WTC11 (cell line): ENCODE measurements at regions not wholly inside any gene's neighbourhood (a gene's known extent, or its start where the extent isn't known, plus 50 kb on each side); places are given as distances from the start of the nearest gene placed in this dataset.

Experiments
- CBFB ChIP-seq: sonication (generic); formaldehyde crosslinking; IDR thresholded peaks from 2 replicates; pipeline ENCODE4 v1.8.1; 2022; ENCODE audit warnings: mild to moderate bottlenecking, low read depth, missing genetic modification reagents
- CREM ChIP-seq: sonication (generic); formaldehyde crosslinking; IDR thresholded peaks from 2 replicates; pipeline ENCODE4 v1.8.1; 2022; ENCODE audit warnings: mild to moderate bottlenecking, missing genetic modification reagents, moderate library complexity
- ETV6 ChIP-seq: sonication (generic); formaldehyde crosslinking; IDR thresholded peaks from 2 replicates; pipeline ENCODE4 v1.8.1; 2022; ENCODE audit warnings: mild to moderate bottlenecking, missing genetic modification reagents
- FOXJ3 ChIP-seq: sonication (generic); formaldehyde crosslinking; IDR thresholded peaks from 2 replicates; pipeline ENCODE4 v1.9.0; 2021; ENCODE audit warnings: missing genetic modification reagents, mild to moderate bottlenecking, borderline replicate concordance
- JUN ChIP-seq: sonication (generic); formaldehyde crosslinking; IDR thresholded peaks from 2 replicates; pipeline ENCODE4 v1.8.0; 2023; ENCODE audit warnings: mild to moderate bottlenecking, missing genetic modification reagents
- NR3C1 ChIP-seq: sonication (generic); formaldehyde crosslinking; conservative IDR thresholded peaks from 2 replicates; pipeline ENCODE4 v1.8.1; 2023; ENCODE audit warnings: low read depth, mild to moderate bottlenecking, missing genetic modification reagents
- TF ChIP-seq, protein P1 (sequence below): sonication (generic); formaldehyde crosslinking; IDR thresholded peaks from 2 replicates; pipeline ENCODE4 v1.8.1; 2023; ENCODE audit warnings: mild to moderate bottlenecking, moderate library complexity, missing genetic modification reagents
- TF ChIP-seq, protein P2 (sequence below): sonication (generic); formaldehyde crosslinking; IDR thresholded peaks from 2 replicates; pipeline ENCODE4 v1.8.0; 2023; ENCODE audit warnings: mild to moderate bottlenecking, missing genetic modification reagents
- TF ChIP-seq, protein P3 (sequence below): fragments of 200-600 bp; IDR thresholded peaks from 2 replicates; pipeline ENCODE4 v1.8.0; 2022; ENCODE audit warnings: antibody characterized with exemption

DNA sequence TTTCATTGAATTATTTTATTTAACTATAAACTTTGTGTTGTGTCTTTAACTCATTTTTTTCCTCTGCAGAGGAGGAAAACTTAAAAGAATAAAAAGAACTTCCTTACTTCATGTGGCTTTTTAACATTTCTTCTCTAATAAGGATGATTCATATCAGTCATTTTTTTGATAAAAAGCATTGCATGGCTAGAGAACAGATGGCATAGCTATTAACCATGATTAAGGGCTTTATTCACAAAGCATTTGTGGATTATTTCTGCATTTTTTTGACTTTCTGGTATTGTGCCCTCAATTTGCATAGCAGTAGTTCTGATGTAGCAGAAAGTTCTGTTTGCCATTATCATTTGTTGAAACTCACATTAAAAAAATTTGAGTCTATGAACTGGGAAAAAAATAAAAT is 540.8 kb downstream of the SI start:
- TF ChIP-seq, protein P1, sequence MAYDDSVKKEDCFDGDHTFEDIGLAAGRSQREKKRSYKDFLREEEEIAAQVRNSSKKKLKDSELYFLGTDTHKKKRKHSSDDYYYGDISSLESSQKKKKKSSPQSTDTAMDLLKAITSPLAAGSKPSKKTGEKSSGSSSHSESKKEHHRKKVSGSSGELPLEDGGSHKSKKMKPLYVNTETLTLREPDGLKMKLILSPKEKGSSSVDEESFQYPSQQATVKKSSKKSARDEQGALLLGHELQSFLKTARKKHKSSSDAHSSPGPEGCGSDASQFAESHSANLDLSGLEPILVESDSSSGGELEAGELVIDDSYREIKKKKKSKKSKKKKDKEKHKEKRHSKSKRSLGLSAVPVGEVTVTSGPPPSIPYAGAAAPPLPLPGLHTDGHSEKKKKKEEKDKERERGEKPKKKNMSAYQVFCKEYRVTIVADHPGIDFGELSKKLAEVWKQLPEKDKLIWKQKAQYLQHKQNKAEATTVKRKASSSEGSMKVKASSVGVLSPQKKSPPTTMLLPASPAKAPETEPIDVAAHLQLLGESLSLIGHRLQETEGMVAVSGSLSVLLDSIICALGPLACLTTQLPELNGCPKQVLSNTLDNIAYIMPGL = no peak
- TF ChIP-seq JUN (no peak), NR3C1 (CRISPR knock-in tag) (no peak), CREM (CRISPR knock-in tag) (no peak), FOXJ3 (CRISPR knock-in tag) (no peak), ETV6 (CRISPR knock-in tag) (no peak), CBFB (CRISPR knock-in tag) (no peak)
- TF ChIP-seq, protein P2, sequence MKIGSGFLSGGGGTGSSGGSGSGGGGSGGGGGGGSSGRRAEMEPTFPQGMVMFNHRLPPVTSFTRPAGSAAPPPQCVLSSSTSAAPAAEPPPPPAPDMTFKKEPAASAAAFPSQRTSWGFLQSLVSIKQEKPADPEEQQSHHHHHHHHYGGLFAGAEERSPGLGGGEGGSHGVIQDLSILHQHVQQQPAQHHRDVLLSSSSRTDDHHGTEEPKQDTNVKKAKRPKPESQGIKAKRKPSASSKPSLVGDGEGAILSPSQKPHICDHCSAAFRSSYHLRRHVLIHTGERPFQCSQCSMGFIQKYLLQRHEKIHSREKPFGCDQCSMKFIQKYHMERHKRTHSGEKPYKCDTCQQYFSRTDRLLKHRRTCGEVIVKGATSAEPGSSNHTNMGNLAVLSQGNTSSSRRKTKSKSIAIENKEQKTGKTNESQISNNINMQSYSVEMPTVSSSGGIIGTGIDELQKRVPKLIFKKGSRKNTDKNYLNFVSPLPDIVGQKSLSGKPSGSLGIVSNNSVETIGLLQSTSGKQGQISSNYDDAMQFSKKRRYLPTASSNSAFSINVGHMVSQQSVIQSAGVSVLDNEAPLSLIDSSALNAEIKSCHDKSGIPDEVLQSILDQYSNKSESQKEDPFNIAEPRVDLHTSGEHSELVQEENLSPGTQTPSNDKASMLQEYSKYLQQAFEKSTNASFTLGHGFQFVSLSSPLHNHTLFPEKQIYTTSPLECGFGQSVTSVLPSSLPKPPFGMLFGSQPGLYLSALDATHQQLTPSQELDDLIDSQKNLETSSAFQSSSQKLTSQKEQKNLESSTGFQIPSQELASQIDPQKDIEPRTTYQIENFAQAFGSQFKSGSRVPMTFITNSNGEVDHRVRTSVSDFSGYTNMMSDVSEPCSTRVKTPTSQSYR (CRISPR knock-in tag) = no peak
- TF ChIP-seq, protein P3, sequence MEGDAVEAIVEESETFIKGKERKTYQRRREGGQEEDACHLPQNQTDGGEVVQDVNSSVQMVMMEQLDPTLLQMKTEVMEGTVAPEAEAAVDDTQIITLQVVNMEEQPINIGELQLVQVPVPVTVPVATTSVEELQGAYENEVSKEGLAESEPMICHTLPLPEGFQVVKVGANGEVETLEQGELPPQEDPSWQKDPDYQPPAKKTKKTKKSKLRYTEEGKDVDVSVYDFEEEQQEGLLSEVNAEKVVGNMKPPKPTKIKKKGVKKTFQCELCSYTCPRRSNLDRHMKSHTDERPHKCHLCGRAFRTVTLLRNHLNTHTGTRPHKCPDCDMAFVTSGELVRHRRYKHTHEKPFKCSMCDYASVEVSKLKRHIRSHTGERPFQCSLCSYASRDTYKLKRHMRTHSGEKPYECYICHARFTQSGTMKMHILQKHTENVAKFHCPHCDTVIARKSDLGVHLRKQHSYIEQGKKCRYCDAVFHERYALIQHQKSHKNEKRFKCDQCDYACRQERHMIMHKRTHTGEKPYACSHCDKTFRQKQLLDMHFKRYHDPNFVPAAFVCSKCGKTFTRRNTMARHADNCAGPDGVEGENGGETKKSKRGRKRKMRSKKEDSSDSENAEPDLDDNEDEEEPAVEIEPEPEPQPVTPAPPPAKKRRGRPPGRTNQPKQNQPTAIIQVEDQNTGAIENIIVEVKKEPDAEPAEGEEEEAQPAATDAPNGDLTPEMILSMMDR = no peak
